Omental fat pad (tissue), 3 donors: ENCODE measurements at regions not wholly inside any gene's neighbourhood (a gene's known extent, or its start where the extent isn't known, plus 50 kb on each side); places are given as distances from the start of the nearest gene placed in this dataset.

Source experiments
- ATAC-seq: fragments of 150-250 bp; one replicate; pipeline ENCODE4 v1.9.1; 2016; ENCODE audit warnings: mild to moderate bottlenecking, moderate library complexity; ENCODE audit not compliant: low FRiP score
- DNase-seq: peaks from one replicate; pipeline ENCODE4 v3.0.0-alpha.2; 2019; ENCODE audit warnings: low spot score
- CTCF ChIP-seq, 3 donors: fragments of 450-650 bp; IDR thresholded peaks; one replicate each; pipeline ENCODE4 v1.5.1; 2016 to 2017; ENCODE audit warnings: antibody characterized with exemption in 3 of 3, mild to moderate bottlenecking in 3 of 3, moderate library complexity in 2 of 3

DNA sequence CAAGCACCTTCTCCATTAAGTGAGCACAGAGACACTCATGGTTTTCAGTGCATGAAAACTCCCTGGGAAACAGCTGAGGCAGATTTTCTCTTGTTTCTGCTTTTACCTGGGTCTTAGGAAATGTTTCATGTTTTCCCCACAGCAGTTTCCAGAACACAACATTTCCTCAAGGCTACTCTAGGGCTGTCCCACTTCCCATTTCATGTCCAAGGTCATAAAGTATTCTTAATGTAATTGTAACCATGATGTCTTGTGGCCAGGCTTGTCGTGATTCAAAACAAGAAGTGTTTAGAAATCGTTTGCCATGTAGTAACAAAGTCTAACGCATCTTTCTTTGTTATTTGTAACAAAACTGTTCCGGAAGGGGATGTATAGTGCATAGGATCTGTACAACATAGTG lies 83.8 kb upstream of the NRP1 start:
- no peak for TF ChIP-seq CTCF (IDR thresholded peaks at IDR 0.05)
- DNase-seq (no peak), ATAC-seq (no peak)

GRCh38 chr10:33416691-33417090 lies 82.2 kb upstream of the NRP1 start:
- no peak for TF ChIP-seq CTCF (IDR thresholded peaks at IDR 0.05)
- ATAC-seq (no peak), DNase-seq (no peak)

GRCh38 chr10:33416209-33416608 lies 81.7 kb upstream of the NRP1 start:
- no peak for TF ChIP-seq CTCF (IDR thresholded peaks at IDR 0.05)
- DNase-seq (no peak), ATAC-seq (no peak)

GRCh38 chr10:33414841-33415240 lies 80.4 kb upstream of the NRP1 start:
- TF ChIP-seq CTCF (IDR thresholded peaks at IDR 0.05) = no peak
- DNase-seq (no peak), ATAC-seq (no peak)

DNA sequence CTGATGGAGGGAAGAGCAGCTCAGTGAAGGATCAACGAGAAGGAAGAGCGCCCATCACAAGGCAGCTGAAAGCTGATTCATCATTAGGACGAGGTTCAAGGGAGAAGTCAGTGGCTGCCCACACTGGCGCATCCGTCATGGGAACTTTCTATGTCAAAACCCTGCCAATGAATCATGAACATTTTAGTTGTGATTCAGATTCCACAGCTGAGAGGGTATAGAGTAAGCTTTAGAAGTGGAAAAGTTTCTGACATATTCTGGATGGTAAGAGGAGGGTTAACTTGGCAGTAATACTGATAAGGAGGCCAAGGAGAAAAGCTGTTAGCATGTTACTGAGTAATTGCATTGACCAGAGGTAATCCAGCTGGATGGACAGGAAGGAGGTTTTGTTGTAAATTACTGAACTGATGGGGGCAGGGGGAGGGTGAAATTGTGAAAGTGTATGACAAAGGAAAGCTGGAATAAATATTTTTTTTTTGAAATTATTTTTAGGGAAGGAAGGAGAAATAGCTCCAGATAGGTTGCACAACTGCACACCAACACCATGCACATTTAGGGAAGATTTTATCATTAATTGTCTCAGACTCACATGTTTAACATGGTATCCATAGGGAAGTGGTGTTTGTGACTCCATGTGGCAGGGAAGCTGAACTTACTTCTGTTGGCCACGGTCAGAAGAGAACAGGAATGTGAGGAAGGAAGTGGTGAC lies 78.3 kb upstream of the NRP1 start:
- DNase-seq (no peak), ATAC-seq (peak; percentile 92)
- no peak for TF ChIP-seq CTCF (IDR thresholded peaks at IDR 0.05)

GRCh38 chr10:33412241-33412640 lies 77.8 kb upstream of the NRP1 start:
- no peak for TF ChIP-seq CTCF (IDR thresholded peaks at IDR 0.05)
- ATAC-seq (peak; percentile 41), DNase-seq (no peak)

GRCh38 chr10:33410860-33411234 lies 76.4 kb upstream of the NRP1 start:
- TF ChIP-seq CTCF (IDR thresholded peaks at IDR 0.05) = no peak
- ATAC-seq = no peak
- no peak for DNase-seq
